ENCODE measurements at regions not wholly inside any gene's neighbourhood (a gene's known extent, or its start where the extent isn't known, plus 50 kb on each side); places are given as distances from the start of the nearest gene placed in this dataset.

GRCh38 chr2:36302911-36303310 lies 52.7 kb upstream of the CRIM1 start:
- H3K9me3 ChIP-seq (ENCODE audit: insufficient read depth in 2 of 2, low read depth in 1 of 2, low read length in 1 of 2) = no peaks in the 10 kb centered on the region
- H3K27me3 ChIP-seq (replicated peaks in 1 of 4; ENCODE audit: control insufficient read depth in 3 of 4, extremely low read depth in 1 of 4, insufficient read depth in 3 of 4, low read length in 3 of 4) = no peaks in the 10 kb centered on the region
- H2BK15ac ChIP-seq (ENCODE audit: low read length) = no peak overlapping the region
- WGBS, 2 experiments (ENCODE audit: extremely low coverage in 1 of 2, insufficient coverage in 1 of 2, insufficient read length in 1 of 2, insufficient replicate concordance in 2 of 2, low coverage in 1 of 2, low lambda C conversion rate in 2 of 2, missing lambda C conversion rate in 1 of 2) = 85% methylated on average over 4 of the region's 4 CpGs; no CpG with 5 or more reads in 1 of the 2 experiments
- H2BK20ac ChIP-seq (ENCODE audit: low read length) = no peak overlapping the region
- no peak overlapping the region for H3K4ac ChIP-seq (replicated peaks; ENCODE audit: insufficient read length, low read depth, low read length)
- no peak overlapping the region for H3K4me3 ChIP-seq (ENCODE audit: extremely low read depth in 1 of 4, insufficient read depth in 2 of 4, low read depth in 3 of 4, low read length in 4 of 4)
- H3K36me3 ChIP-seq (ENCODE audit: control insufficient read depth in 2 of 4, insufficient read depth in 4 of 4, low read length in 3 of 4) = no peaks in the 10 kb centered on the region
- H3K4me1 ChIP-seq (replicated peaks in 1 of 4; ENCODE audit: control insufficient read depth in 3 of 4, insufficient read depth in 4 of 4, low read length in 3 of 4) = no peaks in the 10 kb centered on the region
- H2BK5ac ChIP-seq (ENCODE audit: low read depth, low read length) = no peak overlapping the region
- no peaks in the 10 kb centered on the region for H3K79me2 ChIP-seq (ENCODE audit: control insufficient read depth in 1 of 2, insufficient read depth in 2 of 2, low read length in 2 of 2)
- CTCF ChIA-PET (ENCODE audit: partially characterized antibody) = interaction anchor here (0.8 kb wide), 1 partner anchor 19 kb away, joined by 4 read pairs; no protein-coding TSS in a partner anchor
- no peak overlapping the region for H3K18ac ChIP-seq (ENCODE audit: extremely low read depth, low read length)
- H2AFZ ChIP-seq (ENCODE audit: low read length) = no peak overlapping the region
- H3K14ac ChIP-seq (ENCODE audit: insufficient read length) = no peak overlapping the region
- no peak overlapping the region for H3K56ac ChIP-seq (replicated peaks; ENCODE audit: insufficient read length, low read depth, low read length)
- FAIRE-seq = no peak
- H3K23ac ChIP-seq (ENCODE audit: insufficient read length) = no peak overlapping the region
- no peaks in the 10 kb centered on the region for H3K79me1 ChIP-seq (ENCODE audit: low read depth, low read length)
- no peak overlapping the region for H2BK12ac ChIP-seq (ENCODE audit: low read depth, low read length)
- POLR2A ChIA-PET (ENCODE audit: partially characterized antibody) = no interaction called here
- TF ChIP-seq CBX5 (IDR thresholded peaks at IDR 0.05; ENCODE audit: low read depth, low read length) = no peak
- no peak for TF ChIP-seq E2F6 (IDR thresholded peaks at IDR 0.05)
- no peak for TF ChIP-seq RXRA (IDR thresholded peaks at IDR 0.05; ENCODE audit: insufficient read depth, low read depth, low read length)
- H3K27ac ChIP-seq (ENCODE audit: low read depth, low read length) = no peak overlapping the region
- H4K20me1 ChIP-seq (replicated peaks in 1 of 2; ENCODE audit: control insufficient read depth in 1 of 2, insufficient read depth in 2 of 2, low read length in 2 of 2) = no peaks in the 10 kb centered on the region
- H3K4me2 ChIP-seq (ENCODE audit: insufficient read depth in 1 of 2, low read depth in 2 of 2, low read length in 2 of 2) = no peak overlapping the region
- H4K5ac ChIP-seq (ENCODE audit: insufficient read length, low read depth, low read length) = no peak overlapping the region
- no peak overlapping the region for H4K91ac ChIP-seq (replicated peaks; ENCODE audit: insufficient read length, low read length)
- H2BK120ac ChIP-seq (replicated peaks; ENCODE audit: low read depth, low read length) = no peak overlapping the region
- H3K23me2 ChIP-seq (ENCODE audit: low read depth, low read length) = no peaks in the 10 kb centered on the region; the same call in 1 of the 2 replicates
- no peak overlapping the region for H2AK5ac ChIP-seq (ENCODE audit: low read depth, low read length)
- DNase-seq (ENCODE audit: low read depth in 1 of 2, low spot score in 2 of 2) = no peak
- no peak overlapping the region for H3K9ac ChIP-seq (replicated peaks in 1 of 4; ENCODE audit: extremely low read depth in 1 of 4, low read depth in 3 of 4, low read length in 3 of 4)
- no peak overlapping the region for H4K8ac ChIP-seq (ENCODE audit: extremely low read depth, insufficient read depth, low read length)

Data from H1 (cell line).